H9 (cell line): ENCODE measurements at regions not wholly inside any gene's neighbourhood (a gene's known extent, or its start where the extent isn't known, plus 50 kb on each side); places are given as distances from the start of the nearest gene placed in this dataset.
"Not testable (repeated sequence)": the region's sequence is repeated elsewhere in the genome, so short reads cannot be mapped to it uniquely, and the experiment has no call there.

Experiments
- DNase-seq: peaks from one replicate; pipeline ENCODE4 v3.0.0-alpha.2; 2017
- H2AFZ ChIP-seq: one replicate; pipeline ENCODE4 v1.6.1; 2013; ENCODE audit warnings: mild to moderate bottlenecking, low read length, control low read depth, moderate library complexity
- H2AK5ac ChIP-seq: 2 replicates; pipeline ENCODE4 v1.6.1; 2013; ENCODE audit warnings: low read length, control low read depth, mixed read lengths; ENCODE audit not compliant: insufficient read length
- H2BK120ac ChIP-seq: one replicate; pipeline ENCODE4 v1.6.1; 2013; ENCODE audit warnings: low read depth, mild to moderate bottlenecking, low read length, control low read depth, inconsistent platforms; ENCODE audit not compliant: poor library complexity, severe bottlenecking
- H2BK12ac ChIP-seq: 2 replicates; pipeline ENCODE4 v1.6.1; 2013; ENCODE audit warnings: low read length, control low read depth, mixed read lengths, low read depth; ENCODE audit not compliant: insufficient read length
- H2BK15ac ChIP-seq: 2 replicates; pipeline ENCODE4 v1.6.1; 2013; ENCODE audit warnings: low read depth, low read length, control low read depth
- H2BK20ac ChIP-seq: one replicate; pipeline ENCODE4 v1.6.1; 2013; ENCODE audit warnings: low read depth, mild to moderate bottlenecking, low read length, control low read depth, inconsistent platforms; ENCODE audit not compliant: poor library complexity, severe bottlenecking
- H2BK5ac ChIP-seq: 2 replicates; pipeline ENCODE4 v1.6.1; 2013; ENCODE audit warnings: low read length, control low read depth, mixed read lengths; ENCODE audit not compliant: insufficient read length
- H3K14ac ChIP-seq: 2 replicates; pipeline ENCODE4 v1.6.1; 2013; ENCODE audit warnings: low read length, control low read depth; ENCODE audit not compliant: insufficient read depth
- H3K18ac ChIP-seq: 2 replicates; pipeline ENCODE4 v1.6.1; 2013; ENCODE audit warnings: low read depth, mild to moderate bottlenecking, mixed read lengths, low read length, control low read depth; ENCODE audit not compliant: insufficient read length
- H3K23ac ChIP-seq: 2 replicates; pipeline ENCODE4 v1.6.1; 2013; ENCODE audit warnings: low read length, control low read depth, mixed read lengths, low read depth; ENCODE audit not compliant: insufficient read length
- H3K23me2 ChIP-seq: 2 replicates; pipeline ENCODE4 v1.6.1; 2013; ENCODE audit warnings: low read depth, mild to moderate bottlenecking, mixed read lengths, low read length, control low read depth; ENCODE audit not compliant: insufficient read length, poor library complexity, severe bottlenecking
- H3K27ac ChIP-seq: 2 replicates; pipeline ENCODE4 v1.5.1; 2013; ENCODE audit warnings: low read length, control low read depth, mixed read lengths, low read depth; ENCODE audit not compliant: insufficient read length
- H3K27me3 ChIP-seq: 2 replicates; pipeline ENCODE4 v1.6.1; 2013; ENCODE audit warnings: low read length, control low read depth, inconsistent platforms; ENCODE audit not compliant: insufficient read depth
- H3K4ac ChIP-seq: 2 replicates; pipeline ENCODE4 v1.6.1; 2013; ENCODE audit warnings: low read depth, mild to moderate bottlenecking, control low read depth, inconsistent platforms, low read length, moderate library complexity
- H3K4me1 ChIP-seq: 2 replicates; pipeline ENCODE4 v1.6.1; 2013; ENCODE audit warnings: low read length, control low read depth, inconsistent platforms; ENCODE audit not compliant: insufficient read depth
- H3K4me2 ChIP-seq: 2 replicates; pipeline ENCODE4 v1.6.1; 2013; ENCODE audit warnings: low read length, control low read depth, mixed read lengths; ENCODE audit not compliant: insufficient read length, insufficient read depth
- H3K56ac ChIP-seq: 2 replicates; pipeline ENCODE4 v1.6.1; 2013; ENCODE audit warnings: low read depth, mild to moderate bottlenecking, mixed read lengths, low read length, control low read depth; ENCODE audit not compliant: insufficient read length
- H3K79me1 ChIP-seq: 2 replicates; pipeline ENCODE4 v1.6.1; 2013; ENCODE audit warnings: low read depth, mild to moderate bottlenecking, moderate library complexity, low read length, control low read depth, inconsistent platforms; ENCODE audit not compliant: insufficient read depth, poor library complexity, severe bottlenecking
- H3K79me2 ChIP-seq: 2 replicates; pipeline ENCODE4 v1.6.1; 2013; ENCODE audit warnings: low read length, control low read depth, inconsistent platforms; ENCODE audit not compliant: insufficient read depth
- H3K9ac ChIP-seq: 2 replicates; pipeline ENCODE4 v1.6.1; 2013; ENCODE audit warnings: low read length, control low read depth, mixed read lengths; ENCODE audit not compliant: insufficient read length; ENCODE audit errors: extremely low read depth
- H3K9me3 ChIP-seq: one replicate; pipeline ENCODE4 v1.6.1; 2013; ENCODE audit warnings: low read depth, low read length, inconsistent platforms; ENCODE audit not compliant: control insufficient read depth
- H3T11ph ChIP-seq: one replicate; pipeline ENCODE4 v1.6.1; 2013; ENCODE audit warnings: mild to moderate bottlenecking, low read length, control low read depth, inconsistent platforms
- H4K20me1 ChIP-seq: one replicate; pipeline ENCODE4 v1.6.1; 2013; ENCODE audit not compliant: control insufficient read depth, insufficient read length, insufficient read depth
- H4K5ac ChIP-seq: 2 replicates; pipeline ENCODE4 v1.6.1; 2013; ENCODE audit warnings: low read depth, mild to moderate bottlenecking, mixed read lengths, low read length, control low read depth; ENCODE audit not compliant: insufficient read length
- H4K8ac ChIP-seq: replicated peaks from 2 replicates; pipeline ENCODE4 v1.6.1; 2013; ENCODE audit warnings: low read length, control low read depth, mixed read lengths, low read depth; ENCODE audit not compliant: insufficient read length
- H4K91ac ChIP-seq: 2 replicates; pipeline ENCODE4 v1.6.1; 2013; ENCODE audit warnings: low read depth, mild to moderate bottlenecking, moderate library complexity, mixed read lengths, low read length, control low read depth; ENCODE audit not compliant: insufficient read length
- H3K27ac Mint-ChIP-seq, 3 experiments: 2 replicates in 2 of 3; 3 replicates in 1 of 3; pipeline ENCODE4 v1.8.0; 2020 to 2021; ENCODE audit warnings: mixed read lengths in 3 of 3, mild to moderate bottlenecking in 1 of 3, moderate library complexity in 1 of 3
- H3K27me3 Mint-ChIP-seq: 2 replicates; pipeline ENCODE4 v1.8.0; 2021; ENCODE audit warnings: low read depth, mild to moderate bottlenecking, moderate library complexity, mixed read lengths
- H3K36me3 Mint-ChIP-seq, 3 experiments: 2 replicates in 2 of 3; 3 replicates in 1 of 3; pipeline ENCODE4 v1.8.0; 2020 to 2021; ENCODE audit warnings: low read depth in 3 of 3, mixed read lengths in 3 of 3; ENCODE audit not compliant: insufficient read depth in 1 of 3
- H3K4me1 Mint-ChIP-seq, 2 experiments: 2 replicates each; pipeline ENCODE4 v1.8.0; 2020; ENCODE audit warnings: mixed read lengths in 2 of 2
- H3K4me3 Mint-ChIP-seq, 2 experiments: 2 replicates in 1 of 2; 3 replicates in 1 of 2; pipeline ENCODE4 v1.8.0; 2020 to 2021; ENCODE audit warnings: mild to moderate bottlenecking in 2 of 2, mixed read lengths in 2 of 2, moderate library complexity in 1 of 2
- H3K9me3 Mint-ChIP-seq, 2 experiments: 2 replicates in 1 of 2; 3 replicates in 1 of 2; pipeline ENCODE4 v1.8.0; 2020; ENCODE audit warnings: mild to moderate bottlenecking in 2 of 2, mixed read lengths in 2 of 2, moderate library complexity in 1 of 2
- CTCF ChIP-seq: fragments of 200-600 bp; sonication (generic); conservative IDR thresholded peaks from 3 replicates; pipeline ENCODE4 v1.8.0; 2021; ENCODE audit warnings: antibody characterized with exemption, mild to moderate bottlenecking
- WGBS: extraction: QIAGEN DNeasy Blood & Tissue Kit; methylation state at CpG from one replicate; pipeline ENCODE4 v1.1.7; 2013; ENCODE audit warnings: missing lambda C conversion rate, low lambda C conversion rate, mixed read lengths; ENCODE audit not compliant: insufficient read length; ENCODE audit errors: extremely low coverage; 5-methylcytosine and 5-hydroxymethylcytosine counted together

- Mint-ChIP-seq H3K36me3 (peaks cover 14 to 22% (median 15%) of the 10 kb centered on the region in 3 experiments), H3K4me3 (no peak overlapping the region), H3K4me1 (no peaks in the 10 kb centered on the region), H3K9me3 (peaks cover 19 to 31% of the 10 kb centered on the region in 2 experiments), H3K27me3 (peaks cover 4% of the 10 kb centered on the region), H3K27ac (no peak overlapping the region)
- WGBS, result no CpG with 5 or more reads among the region's 2 CpGs
- H3K9me3 ChIP-seq, result no peaks in the 10 kb centered on the region
- H3K4me2 ChIP-seq, result no peak overlapping the region
- no peaks in the 10 kb centered on the region for H3K4me1 ChIP-seq
- no peak overlapping the region for H3K4ac ChIP-seq
- H3K27ac ChIP-seq, result no peak overlapping the region
- H2BK5ac ChIP-seq, result no peak overlapping the region
- H3K79me1 ChIP-seq, result no peaks in the 10 kb centered on the region
- no peaks in the 10 kb centered on the region for H3K23me2 ChIP-seq
- H2AK5ac ChIP-seq, result no peak overlapping the region
- H3K9ac ChIP-seq, result no peak overlapping the region
- H3K79me2 ChIP-seq, result no peaks in the 10 kb centered on the region
- no peak overlapping the region for H3K23ac ChIP-seq
- no peak overlapping the region for H3K56ac ChIP-seq
- H3T11ph ChIP-seq, result no peak overlapping the region
- H4K20me1 ChIP-seq, result no peaks in the 10 kb centered on the region
- H2BK15ac ChIP-seq, result no peak overlapping the region
- H3K27me3 ChIP-seq, result no peaks in the 10 kb centered on the region
- no peak overlapping the region for H4K91ac ChIP-seq
- H2BK12ac ChIP-seq, result no peak overlapping the region
- H3K14ac ChIP-seq, result no peak overlapping the region
- no peak overlapping the region for H4K8ac ChIP-seq
- H3K18ac ChIP-seq, result no peak overlapping the region
- no peak for DNase-seq
- H4K5ac ChIP-seq, result no peak overlapping the region
- H2BK20ac ChIP-seq, result no peak overlapping the region
- no peak overlapping the region for H2BK120ac ChIP-seq
- H2AFZ ChIP-seq, result no peak overlapping the region
- no peak for TF ChIP-seq CTCF
Measured at GRCh38 chr6:76495909-76496308, 423.4 kb upstream of the IMPG1 start.

- not testable (repeated sequence) for H3K23ac ChIP-seq, H3K27ac Mint-ChIP-seq, H2AFZ ChIP-seq, H3K4me1 ChIP-seq, H3K18ac ChIP-seq, DNase-seq, H4K5ac ChIP-seq, H2AK5ac ChIP-seq, H2BK12ac ChIP-seq, H4K20me1 ChIP-seq, H3K4me1 Mint-ChIP-seq, H4K91ac ChIP-seq, H3K27me3 Mint-ChIP-seq, H3K4me3 Mint-ChIP-seq, H3K79me2 ChIP-seq, H4K8ac ChIP-seq, H2BK20ac ChIP-seq, H3K9me3 ChIP-seq, H3K14ac ChIP-seq, H2BK120ac ChIP-seq, H3T11ph ChIP-seq, H3K4me2 ChIP-seq, H2BK5ac ChIP-seq, H3K27me3 ChIP-seq, H3K9ac ChIP-seq, H3K23me2 ChIP-seq, H3K27ac ChIP-seq, H3K79me1 ChIP-seq, H3K4ac ChIP-seq, H2BK15ac ChIP-seq, H3K56ac ChIP-seq
- H3K36me3 Mint-ChIP-seq, result peaks cover 15 to 20% (median 17%) of the 10 kb centered on the region in 3 experiments
- no CpG with 5 or more reads among the region's 3 CpGs for WGBS
- peaks cover 19 to 36% of the 10 kb centered on the region in 2 experiments for H3K9me3 Mint-ChIP-seq
Measured at GRCh38 chr6:76491376-76491775, 418.9 kb upstream of the IMPG1 start.
